C4-2B (cell line): ENCODE measurements at regions not wholly inside any gene's neighbourhood (a gene's known extent, or its start where the extent isn't known, plus 50 kb on each side); places are given as distances from the start of the nearest gene placed in this dataset.

Experiments
- CTCF ChIP-seq: fragments of 450-650 bp; conservative IDR thresholded peaks from 2 replicates; pipeline ENCODE4 v1.5.1; 2017; ENCODE audit warnings: mild to moderate bottlenecking
- ZFX ChIP-seq: fragments of 450-650 bp; IDR thresholded peaks from 2 replicates; pipeline ENCODE4 v1.6.1; 2017

- TF ChIP-seq CTCF = no peak
- no peak for TF ChIP-seq ZFX
These were observed 89.2 kb upstream of the POMGNT2 start for GRCh38 chr3:43195115-43195498.
